ENCODE measurements at regions not wholly inside any gene's neighbourhood (a gene's known extent, or its start where the extent isn't known, plus 50 kb on each side); places are given as distances from the start of the nearest gene placed in this dataset.
"Not testable (repeated sequence)": the region's sequence is repeated elsewhere in the genome, so short reads cannot be mapped to it uniquely, and the experiment has no call there.

DNA sequence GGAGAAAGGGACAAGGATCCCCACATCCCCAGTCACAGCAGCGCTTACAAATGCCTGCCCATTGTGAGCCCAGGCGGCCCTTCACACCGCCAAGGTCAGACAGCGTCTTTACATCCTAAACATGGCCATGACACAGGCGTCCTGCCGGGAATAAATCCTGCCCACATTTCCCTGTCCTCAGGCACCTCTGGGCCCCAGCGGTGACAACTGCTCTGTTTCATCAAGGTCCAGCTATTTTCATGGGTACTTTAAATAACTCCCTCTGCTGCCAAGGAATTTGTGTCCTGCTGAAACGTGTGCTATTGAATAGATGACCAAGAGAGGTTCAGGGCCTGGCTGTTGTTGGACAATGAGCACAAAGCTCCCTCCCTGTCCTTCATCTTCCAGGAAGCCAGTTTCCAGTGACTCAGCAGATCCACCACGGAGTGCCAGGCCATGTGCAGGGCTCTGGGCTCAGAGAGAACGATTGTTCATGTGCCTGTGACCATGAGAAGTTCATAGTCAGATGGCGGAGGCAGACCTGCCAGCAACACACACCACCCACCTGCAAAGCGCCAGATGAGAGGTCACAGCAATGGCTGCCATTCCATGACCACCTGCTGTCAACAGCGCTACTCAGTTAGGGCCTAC, 195.8 kb downstream of the MATN1 start:
- no peak for DNase-seq (ENCODE audit: low spot score)

DNA sequence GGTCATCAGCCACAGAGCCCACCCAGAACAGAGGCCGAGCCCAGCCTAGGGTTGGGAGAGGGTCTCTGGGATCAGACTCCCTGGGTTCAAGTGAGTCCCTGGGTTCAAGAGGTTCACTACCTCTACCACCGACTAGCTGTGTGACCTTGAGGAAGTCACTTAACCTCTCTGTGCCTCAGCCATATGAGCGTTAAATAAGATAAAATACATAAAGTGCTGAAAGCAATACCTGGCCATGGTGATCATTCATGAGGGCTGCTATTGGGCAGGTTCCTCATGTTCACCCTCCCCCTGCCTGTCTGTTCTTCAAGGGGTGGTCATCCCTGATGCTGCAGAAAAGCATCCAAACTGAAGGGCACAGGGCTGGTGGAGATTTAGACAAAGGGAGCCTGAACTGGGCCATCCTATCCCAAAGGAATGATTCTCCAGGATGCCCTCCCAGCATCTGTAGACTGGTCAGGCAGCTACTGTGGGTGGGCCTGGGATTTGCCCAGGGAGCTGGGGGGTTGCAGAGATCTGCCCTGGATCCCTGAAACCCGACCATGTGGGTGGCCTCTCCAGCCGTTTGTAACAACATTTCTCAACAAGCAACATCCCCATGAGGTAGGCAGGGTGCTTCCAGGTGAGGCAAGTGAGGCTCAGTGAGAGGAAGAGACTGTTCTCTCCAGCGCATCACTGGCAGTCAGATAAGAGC, 196.6 kb downstream of the MATN1 start:
- no peak for DNase-seq (ENCODE audit: low spot score)

DNA sequence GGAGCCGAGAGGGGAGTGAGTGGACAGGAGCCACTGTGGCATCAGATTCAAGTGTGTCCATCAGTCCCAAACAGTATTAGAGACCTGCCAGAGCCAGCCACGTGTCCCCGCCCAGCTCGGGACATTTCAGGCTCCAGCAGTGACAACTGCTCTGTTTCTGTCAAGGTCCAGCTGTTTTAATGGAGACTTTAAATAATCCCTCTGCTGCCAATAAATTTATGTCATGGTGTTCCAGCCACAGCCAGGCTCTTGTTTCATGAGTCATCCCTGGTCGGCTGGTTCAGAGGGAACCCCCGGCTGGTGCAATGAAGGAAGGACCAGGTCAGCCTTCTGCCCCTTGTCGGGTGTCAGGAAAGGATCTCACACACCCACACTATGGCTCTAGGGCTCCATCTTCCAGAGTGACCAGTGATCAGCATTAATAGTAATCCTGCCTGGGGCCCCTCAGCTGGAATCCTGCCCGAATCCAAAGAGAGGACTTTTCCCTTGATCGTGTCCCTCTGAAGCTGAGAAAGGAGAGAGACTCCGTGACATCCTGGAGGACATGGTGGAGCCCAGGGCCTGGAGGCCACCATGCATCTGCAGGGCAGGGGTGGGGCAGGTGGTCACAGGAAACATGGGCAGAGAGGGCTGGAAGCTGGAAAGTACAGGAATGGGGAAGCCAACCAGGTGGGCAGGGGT, 197.3 kb downstream of the MATN1 start:
- DNase-seq (ENCODE audit: low spot score), result no peak

DNA sequence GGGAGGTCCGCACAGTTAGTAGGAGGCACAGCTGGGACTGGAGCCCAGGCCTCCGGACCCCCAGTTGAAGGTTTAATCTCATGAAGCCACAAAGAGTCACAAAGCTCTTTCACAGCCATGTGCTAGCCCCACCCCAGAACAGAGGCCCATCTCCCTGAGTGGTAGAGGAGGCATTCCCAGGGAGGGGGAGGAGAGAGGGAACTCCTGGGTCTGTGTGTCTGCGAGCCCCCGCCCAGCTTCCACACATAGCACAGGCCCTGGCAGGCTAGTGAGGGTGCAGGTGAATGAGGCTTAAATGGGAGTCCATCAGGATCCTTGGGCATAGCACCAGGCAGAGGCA, 197.8 kb downstream of the MATN1 start:
- DNase-seq (ENCODE audit: low spot score), result no peak

DNA sequence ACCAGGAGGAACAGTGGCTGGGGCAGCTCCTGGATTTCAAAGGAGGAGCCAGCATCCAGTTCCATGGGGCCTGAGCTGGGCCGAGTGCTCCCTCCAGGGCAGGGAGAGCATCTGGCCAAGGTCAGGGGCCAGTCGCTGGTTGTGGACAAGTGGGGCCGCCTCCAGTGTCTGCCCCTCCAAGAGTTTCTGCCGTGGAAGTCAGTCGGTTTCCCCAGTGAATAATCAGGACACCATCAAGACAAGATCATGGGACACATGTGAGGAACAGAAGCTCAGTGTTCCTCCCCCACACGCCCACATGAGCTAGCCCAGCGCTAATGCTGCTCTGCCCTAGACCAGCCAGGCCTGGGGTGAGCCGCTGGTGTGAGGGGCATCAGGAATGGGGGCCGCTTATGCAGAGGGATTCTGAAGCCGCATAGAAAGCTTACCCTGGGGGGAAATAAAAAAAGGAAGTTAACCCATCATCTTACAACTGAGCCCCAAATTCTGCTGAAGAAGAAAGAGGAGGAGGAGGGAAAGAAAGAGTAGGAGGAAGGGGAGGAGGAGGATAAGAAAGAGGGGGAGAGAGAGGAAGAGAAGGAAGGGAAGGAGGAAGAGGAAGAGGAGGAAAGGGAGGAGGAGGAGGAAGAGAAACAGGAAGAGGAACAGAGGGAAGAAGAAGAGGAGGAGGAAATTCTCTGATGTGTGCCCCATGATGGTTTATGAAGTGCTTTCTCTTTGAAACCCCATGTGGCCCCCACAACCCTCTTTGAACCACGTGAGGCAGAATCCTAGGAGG, 198.4 kb downstream of the MATN1 start:
- no peak for DNase-seq (ENCODE audit: low spot score)

DNA sequence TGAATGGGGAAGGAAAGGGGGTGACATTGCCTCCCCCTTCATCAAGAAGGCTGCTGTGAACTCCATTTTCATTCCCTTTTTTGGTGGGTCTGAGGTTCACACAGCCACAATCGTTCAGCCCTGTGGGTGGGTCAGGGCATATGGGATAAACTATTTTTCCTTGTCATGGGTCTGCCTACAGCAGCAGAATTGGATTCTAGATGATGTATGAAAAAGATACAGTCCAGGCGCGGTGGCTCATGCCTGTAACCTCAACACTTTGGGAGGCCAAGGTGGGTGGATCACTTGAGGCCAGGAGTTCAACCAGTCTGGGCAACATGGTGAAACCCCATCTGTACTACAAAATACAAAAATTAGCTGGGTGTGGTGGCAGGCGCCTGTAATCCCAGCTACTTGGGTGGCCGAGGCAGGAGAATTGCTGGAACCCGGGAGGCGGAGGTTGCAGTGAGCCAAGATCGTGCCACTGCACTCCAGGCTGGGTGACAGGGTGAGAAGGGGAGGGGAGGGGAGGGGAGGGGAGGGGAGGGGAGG, 199.3 kb downstream of the MATN1 start:
- not testable (repeated sequence) for DNase-seq (ENCODE audit: low spot score)

DNA sequence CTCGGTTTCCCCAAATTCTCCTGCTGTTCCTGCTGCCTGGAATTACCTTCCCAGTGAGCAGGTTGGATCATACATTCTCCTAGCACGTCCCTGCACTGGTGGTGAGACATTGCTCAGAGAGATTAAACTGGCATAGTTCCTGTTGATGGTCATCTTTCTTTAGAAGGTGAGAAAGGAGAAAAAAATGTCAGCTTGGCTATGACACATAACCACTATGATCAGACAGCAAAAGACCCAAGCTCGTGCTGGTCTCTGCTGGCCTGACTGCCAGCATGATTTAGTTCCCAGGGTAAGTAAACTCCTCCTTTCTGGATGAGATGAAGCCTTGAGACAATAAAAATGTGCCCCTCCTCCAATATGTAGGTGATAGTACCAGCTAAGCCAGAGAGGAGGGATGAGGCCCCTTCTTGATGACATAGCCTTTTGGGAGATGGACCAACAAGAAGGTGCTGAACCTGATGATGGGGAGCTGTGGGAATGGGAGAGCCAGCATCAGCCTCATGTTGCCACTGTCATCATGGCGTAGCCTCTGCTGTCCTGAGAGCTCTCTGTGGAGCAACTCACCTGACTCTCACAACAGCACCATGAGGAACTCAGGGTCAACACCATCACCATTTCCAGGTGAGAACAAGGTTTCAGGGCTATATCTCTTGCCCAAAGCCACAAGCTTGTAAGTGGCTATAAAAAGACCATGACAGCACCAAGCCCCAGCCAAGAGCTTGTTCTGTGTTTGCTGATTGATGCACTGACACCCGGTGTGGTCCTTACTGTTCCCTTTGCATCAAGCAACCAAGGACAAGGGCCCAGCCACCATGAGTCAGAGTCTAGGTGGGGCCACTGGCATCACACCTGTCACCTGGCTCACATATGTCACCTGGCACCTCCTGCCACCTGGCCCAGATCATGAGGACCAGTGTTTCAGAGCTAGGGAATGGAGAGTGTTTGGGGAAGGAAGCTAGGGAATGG, 200.0 kb downstream of the MATN1 start:
- DNase-seq (ENCODE audit: low spot score), result no peak

DNA sequence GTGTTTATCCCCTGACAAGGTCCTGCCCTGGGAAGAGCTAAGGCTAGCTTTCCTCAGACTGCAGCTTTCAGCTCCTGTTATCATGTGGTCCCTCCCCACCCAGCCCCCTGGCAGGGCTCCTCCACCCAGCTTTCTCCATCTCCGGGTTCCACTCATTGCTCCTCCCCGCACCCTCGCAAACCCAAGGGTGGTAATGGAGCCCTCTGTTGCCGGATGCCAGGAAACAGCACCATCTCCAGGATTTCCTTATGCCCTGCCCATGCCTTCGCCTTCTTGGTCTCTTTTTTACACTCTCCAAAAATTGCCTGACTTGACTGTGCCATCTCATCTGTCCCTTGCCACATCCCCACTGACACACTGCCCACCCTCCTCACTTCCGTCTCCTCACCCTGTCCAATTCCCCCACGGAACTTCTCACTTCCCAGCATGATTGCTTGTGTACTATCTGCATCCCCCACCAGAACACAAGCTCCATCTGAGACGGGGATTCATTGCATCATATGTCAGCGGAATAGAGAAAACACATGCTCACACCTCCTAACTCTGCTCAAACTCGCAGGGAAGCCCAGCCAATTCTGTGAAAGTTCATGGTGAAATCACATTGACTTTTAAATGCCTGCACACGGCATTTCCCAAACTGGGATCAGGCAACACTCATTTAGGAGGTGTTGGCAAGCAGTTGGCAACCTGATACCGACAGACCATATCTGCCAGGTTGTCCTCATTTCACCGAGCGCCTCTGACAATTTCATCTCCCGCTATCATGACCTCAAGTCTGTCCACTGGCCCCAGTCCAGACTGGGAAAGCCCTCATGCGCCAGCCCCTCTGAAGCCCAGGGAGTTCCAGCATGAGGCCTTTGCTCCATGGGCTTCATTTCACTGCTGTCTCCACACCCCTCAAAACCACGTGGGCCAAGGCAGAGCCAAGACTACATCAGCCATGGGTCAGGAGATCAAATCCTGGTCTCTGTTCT, 201.1 kb downstream of the MATN1 start:
- DNase-seq (ENCODE audit: low spot score), result no peak

DNA sequence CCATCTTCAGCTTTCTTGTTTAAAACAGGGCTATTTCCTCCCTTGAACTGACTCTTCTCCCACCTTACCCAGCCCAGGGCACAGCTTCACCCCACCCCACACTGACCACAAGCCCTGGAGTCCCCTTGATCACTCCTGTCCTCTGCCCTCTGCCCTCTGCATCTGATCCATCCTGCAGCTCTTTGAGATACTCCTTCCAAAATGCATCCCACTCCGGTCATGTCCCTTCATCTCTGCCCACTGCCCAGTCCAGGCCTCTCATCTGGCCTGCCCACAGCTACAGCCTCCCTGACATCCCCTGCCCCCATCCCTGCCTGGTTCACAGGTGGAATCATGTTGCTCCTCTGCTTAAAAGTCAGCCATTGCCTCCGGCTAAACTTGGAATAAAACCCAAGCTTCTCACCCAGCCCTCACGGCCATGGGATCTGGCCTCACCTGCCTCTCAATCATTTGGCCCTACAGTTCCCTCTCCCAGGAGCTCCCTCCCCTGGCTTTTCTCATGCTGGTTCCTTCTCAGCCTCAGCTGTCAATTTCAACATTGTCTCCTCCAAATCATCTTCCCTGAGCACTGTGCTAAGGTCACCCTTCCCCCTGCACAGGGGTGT, 202.0 kb downstream of the MATN1 start:
- DNase-seq (ENCODE audit: low spot score), result no peak

DNA sequence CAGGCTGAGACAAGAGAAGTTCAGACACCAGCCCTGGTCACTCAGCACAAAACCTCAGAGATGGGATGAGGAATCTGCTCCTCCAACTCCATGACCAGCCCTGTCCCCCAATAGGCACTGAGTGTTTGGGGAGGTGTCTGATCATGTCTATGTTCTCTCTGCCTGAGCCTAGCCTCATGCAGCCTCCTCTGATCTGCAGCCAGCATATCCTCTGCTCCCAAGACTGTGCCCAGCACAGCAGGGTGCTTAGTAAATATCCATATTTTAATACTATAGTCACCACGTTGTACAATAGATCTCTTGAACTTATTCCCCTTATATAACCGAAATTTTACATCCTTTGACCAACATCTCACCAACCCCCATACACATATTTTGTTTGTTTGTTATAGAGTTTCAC, 202.9 kb downstream of the MATN1 start:
- no peak for DNase-seq (ENCODE audit: low spot score)

DNA sequence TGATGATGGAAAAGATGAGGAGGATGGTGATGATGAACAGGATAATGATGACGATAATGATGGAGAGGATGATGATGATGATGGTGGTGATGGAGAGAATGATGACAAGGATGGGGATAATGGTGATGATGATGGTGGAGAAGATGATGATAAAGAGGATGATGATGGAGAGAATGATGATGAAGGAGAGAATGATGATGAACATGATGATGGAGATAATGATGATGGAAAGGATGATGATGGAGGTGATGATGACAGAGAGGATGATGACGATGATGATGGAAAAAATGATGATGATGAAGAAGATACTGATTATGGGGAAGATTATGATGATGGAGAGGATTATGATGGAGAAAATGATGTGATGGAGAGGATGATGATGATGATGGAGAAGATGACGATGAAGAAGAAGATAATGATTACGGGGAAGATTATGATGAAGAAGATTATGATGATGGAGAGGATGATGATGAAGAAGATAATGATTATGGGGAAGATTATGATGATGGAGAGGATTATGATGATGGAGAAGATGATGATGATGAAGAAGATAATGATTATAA, 204.1 kb downstream of the MATN1 start:
- DNase-seq (ENCODE audit: low spot score), result no peak

DNA sequence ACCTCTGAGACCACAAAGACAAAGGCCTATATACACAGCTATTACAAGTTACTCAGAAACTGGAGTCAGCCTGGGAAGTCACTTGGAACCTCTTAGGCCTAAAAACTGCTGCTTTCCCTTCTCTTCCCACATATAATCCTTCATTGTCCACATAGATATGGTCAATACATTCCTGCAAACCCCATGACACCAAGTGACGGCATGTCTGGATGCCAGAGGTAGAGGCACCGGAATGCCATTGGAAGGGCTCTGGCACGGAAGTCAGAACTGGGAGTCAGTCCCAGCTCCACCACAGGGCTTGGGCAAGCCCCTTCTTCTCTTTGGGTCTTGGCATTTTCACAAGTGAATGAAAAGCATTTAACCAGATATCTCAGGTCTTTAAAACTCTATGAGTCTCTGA, 204.7 kb downstream of the MATN1 start:
- no peak for DNase-seq (ENCODE audit: low spot score)

DNA sequence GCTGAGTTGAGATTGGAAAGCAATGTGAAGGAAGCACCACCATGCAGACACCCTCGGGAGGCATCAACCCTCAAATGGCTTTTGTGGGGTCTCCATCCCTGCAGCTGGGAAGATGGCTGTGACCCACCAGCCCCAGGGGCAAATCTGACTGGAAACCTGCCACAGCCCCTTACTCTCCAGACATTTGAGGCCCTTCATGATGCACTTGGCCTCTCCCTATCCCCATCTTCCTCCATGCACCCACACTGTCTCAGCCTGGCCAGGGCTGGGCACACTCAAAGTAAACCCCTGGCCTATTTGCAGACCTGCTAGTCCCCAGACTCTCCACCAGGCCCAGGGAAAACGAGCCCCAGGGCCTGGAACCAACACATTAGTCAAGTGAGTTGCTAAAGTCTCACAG, 205.2 kb downstream of the MATN1 start:
- no peak for DNase-seq (ENCODE audit: low spot score)

DNA sequence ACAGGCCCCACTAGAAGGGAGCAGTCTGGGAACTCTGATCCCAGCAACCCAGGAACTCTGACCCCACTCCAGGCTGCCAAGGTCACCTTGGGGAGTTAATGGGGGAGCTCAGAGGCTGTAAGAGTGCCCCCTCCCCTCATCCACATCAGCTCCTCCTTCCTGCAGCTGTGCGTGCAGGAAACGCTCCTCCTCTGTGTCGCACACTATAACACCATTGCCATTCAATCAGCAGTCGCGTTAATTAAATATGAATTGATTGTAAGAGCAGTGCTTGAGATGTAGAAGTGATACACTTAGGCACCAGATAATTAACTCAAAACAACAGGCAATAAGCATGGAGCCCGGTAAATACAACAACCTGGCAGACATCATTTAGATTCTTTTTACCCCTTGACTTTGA, 205.7 kb downstream of the MATN1 start:
- DNase-seq (ENCODE audit: low spot score), result not testable (repeated sequence)

DNA sequence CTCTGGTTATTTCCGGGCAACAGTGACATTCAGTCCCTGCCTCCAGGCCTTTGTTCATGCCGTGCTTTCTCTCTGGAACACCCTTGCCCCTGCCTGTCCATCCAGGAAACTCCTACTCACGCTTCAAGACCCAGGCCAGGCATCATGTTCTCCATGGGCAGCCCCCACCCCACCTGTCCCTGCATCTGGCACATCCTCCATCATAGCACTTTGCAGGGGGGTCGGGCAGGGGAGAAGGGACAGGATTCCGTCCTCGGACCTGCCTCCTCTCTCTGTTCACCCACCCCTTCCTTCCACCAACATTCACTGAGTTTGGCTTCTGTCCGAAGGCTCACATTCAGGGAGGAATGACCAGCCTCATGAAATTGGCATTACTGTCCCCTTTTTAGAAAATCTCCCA, 206.1 kb downstream of the MATN1 start:
- DNase-seq (ENCODE audit: low spot score), result not testable (repeated sequence)

DNA sequence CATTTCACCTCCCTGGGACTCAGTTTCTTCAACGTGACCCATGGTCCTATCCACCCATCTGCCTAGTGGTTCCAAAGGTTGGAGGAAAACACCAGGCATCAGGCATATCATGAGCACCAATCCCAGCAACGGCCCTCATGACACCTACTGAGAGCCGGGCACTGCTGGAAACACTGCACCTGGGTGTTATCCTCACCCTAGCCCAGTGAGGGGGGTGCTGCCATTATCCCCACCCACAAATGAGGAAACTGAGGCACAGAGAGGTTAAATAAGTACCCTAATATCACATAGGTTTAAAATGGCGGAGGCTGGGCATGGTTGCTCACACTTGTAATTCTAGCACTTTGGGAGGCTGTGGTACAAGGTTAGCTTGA, 206.9 kb downstream of the MATN1 start:
- DNase-seq (ENCODE audit: low spot score), result no peak

DNA sequence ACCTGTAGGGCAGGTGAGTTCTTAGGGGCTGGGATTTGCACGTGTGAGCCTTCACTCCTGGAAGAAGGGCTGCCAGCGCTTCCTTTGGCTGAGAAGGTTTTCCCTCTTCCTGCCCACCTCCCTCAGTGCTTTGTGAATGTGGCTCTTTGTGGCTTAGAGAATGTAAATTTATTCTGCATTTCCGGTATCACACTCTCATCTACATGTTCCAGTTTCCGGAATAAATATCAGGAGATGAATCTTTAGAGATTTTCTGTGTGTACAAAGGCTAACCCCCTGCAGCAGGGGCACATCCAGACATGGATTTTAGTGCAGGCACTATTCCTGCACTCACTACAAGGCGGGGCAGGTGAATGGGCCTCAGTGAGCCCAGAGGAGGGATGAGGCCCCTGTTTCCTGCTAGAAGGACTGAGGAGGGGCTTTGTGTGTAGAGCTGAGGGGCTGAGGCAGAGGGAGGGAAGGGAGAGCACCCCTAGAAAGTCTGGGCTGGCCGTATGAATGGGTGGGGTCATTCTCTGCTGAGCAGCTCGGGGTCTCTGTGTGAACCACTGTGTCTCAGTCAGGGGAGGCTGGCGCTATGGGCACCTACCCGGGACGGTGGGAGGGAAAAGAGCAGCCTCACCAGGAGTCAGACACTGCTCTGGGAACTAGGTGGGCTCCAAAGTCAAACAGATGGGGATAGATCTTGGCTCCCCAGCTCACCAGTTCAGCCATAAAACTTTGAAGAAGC, 207.5 kb downstream of the MATN1 start:
- DNase-seq (ENCODE audit: low spot score), result no peak

DNA sequence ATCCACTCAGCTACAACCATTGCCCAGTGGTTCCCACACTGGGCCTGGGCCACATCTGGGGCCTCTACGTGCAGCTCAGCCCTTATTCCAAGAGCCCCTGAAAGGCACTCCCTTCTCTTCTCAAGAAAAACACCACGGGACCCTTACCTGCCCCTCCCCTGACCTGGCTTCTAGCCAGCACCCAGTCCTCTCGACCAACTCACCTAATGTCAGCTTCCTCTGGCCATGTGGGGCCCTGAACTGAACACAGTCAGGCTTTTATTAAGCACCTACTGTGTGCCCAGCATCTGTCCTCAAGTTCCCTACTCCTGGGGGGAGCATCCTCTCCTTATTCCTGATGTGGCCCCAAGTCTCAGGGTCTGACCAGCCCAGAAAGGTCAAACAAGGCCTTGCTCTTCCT, 208.4 kb downstream of the MATN1 start:
- no peak for DNase-seq (ENCODE audit: low spot score)

DNA sequence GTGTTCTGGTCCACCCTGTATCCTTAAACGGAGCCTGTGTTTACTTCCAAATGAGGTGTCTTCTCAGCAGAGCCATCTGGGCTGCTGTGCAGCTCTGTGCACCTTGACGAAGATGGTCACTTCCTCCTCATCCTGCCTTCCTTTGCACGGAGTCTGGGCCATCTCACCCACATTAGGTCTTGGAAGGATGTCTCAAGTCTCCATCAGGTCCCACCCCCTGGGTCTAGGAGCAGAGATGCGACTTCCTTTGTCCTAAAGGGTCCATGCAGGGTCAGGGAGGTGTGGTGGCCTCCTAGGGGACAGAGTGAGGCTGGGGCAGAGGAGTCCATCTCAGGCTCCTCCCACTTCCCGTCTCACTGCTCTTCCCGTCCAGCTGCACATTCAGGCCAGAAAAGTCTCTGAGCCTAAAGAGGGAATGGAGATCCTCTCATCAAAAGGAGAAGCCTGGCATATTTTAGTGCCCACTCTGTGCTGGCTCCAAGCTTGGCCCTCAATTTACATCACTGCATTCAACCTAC, 209.2 kb downstream of the MATN1 start:
- DNase-seq (ENCODE audit: low spot score), result no peak
